ENCODE measurements at regions not wholly inside any gene's neighbourhood (a gene's known extent, or its start where the extent isn't known, plus 50 kb on each side); places are given as distances from the start of the nearest gene placed in this dataset.

DNA sequence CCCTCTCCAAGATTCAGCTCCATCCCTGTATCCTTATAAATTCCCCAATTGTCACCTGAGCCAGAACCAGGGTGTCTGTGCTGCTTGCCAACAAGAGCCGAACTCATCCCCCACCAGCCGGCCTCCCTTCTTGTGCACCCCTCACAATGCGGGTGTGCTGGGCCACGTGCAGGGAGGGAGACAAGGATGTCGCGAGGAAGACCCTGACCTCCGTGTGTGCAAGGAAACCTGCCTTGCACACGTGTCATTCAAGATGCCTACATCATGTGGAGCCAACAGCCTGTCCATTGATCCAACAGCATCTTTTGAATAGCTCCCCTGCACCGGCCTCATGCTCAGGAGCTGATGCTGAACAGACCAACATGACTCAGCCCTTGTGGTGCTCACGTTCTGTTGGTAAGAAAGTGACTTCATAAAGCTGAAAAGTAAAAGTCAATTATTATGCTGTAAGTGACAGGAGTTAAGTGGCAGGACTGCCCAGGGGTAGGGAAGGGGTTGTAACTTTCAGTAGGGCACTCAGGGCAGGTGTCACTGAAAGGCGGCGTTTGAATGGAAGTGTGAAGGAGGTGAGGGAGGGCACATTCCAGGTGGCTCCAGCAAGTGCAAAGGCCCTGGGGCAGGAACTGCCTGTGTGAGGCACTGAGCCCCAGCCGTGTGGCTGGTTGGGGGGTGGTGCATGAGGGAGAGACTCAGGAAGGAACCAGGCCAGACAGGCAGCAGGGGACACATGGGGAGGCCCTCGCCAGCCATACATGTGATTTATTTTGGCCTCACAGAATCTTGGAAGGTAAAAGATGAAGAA, 302.2 kb downstream of the FOXL1 start:
- TF ChIP-seq, protein P1, sequence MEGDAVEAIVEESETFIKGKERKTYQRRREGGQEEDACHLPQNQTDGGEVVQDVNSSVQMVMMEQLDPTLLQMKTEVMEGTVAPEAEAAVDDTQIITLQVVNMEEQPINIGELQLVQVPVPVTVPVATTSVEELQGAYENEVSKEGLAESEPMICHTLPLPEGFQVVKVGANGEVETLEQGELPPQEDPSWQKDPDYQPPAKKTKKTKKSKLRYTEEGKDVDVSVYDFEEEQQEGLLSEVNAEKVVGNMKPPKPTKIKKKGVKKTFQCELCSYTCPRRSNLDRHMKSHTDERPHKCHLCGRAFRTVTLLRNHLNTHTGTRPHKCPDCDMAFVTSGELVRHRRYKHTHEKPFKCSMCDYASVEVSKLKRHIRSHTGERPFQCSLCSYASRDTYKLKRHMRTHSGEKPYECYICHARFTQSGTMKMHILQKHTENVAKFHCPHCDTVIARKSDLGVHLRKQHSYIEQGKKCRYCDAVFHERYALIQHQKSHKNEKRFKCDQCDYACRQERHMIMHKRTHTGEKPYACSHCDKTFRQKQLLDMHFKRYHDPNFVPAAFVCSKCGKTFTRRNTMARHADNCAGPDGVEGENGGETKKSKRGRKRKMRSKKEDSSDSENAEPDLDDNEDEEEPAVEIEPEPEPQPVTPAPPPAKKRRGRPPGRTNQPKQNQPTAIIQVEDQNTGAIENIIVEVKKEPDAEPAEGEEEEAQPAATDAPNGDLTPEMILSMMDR (IDR thresholded peaks at IDR 0.05; ENCODE audit: insufficient read depth, low read depth, low read length) = no peak
- no peak for TF ChIP-seq EZH2 (IDR thresholded peaks at IDR 0.05; ENCODE audit: insufficient read depth, low read length)

All from astrocyte (in vitro differentiated cells and primary cell).